Fibroblast of lung (primary cell): ENCODE measurements at regions not wholly inside any gene's neighbourhood (a gene's known extent, or its start where the extent isn't known, plus 50 kb on each side); places are given as distances from the start of the nearest gene placed in this dataset.

Source experiments
- CTCF ChIP-seq, 2 donors: IDR thresholded peaks in 1 of 2; conservative IDR thresholded peaks in 1 of 2; 1 replicate in 1 of 2; 2 replicates in 1 of 2; pipeline ENCODE4 v1.5.1; 2011 to 2012; ENCODE audit warnings: low read length in 2 of 2, control low read depth in 1 of 2, inconsistent platforms in 1 of 2, low read depth in 1 of 2, mild to moderate bottlenecking in 1 of 2
- EZH2 ChIP-seq: IDR thresholded peaks from 2 replicates; pipeline ENCODE4 v1.5.1; 2012; ENCODE audit warnings: low read length, control low read depth, mild to moderate bottlenecking; ENCODE audit errors: missing control alignments

- no peak for TF ChIP-seq CTCF (conservative IDR thresholded peaks at IDR 0.05 in 1 of 2, IDR thresholded peaks at IDR 0.05 in 1 of 2; ENCODE audit: low read depth in 1 of 2, low read length in 2 of 2)
- no peak for TF ChIP-seq EZH2
Measured at GRCh38 chr2:19478409-19478808, 120.0 kb upstream of the OSR1 start.
